Activated B cell treated with CpG ODN at 0.5 μM for 24 hours (primary cell): ENCODE measurements at regions not wholly inside any gene's neighbourhood (a gene's known extent, or its start where the extent isn't known, plus 50 kb on each side); places are given as distances from the start of the nearest gene placed in this dataset.

ENCODE experiments used
- ATAC-seq: fragments of 200-7000 bp; cut with Tn5 transposase; one replicate; pipeline ENCODE4 v1.10.0; 2021; ENCODE audit warnings: low read depth, mild to moderate bottlenecking, moderate library complexity
- CTCF ChIA-PET: fragments of 350-600 bp; sonication (Branson Sonifier 250); formaldehyde crosslinking; loops from one replicate; lab custom pipeline; 2021; ENCODE audit warnings: antibody characterized with exemption; lab: Charles Lee
- POLR2A ChIA-PET: fragments of 350-600 bp; sonication (Branson Sonifier 250); formaldehyde crosslinking; loops from one replicate; lab custom pipeline; 2021; ENCODE audit warnings: antibody characterized with exemption; lab: Charles Lee
- DNase-seq: peaks from one replicate; pipeline ENCODE4 v3.0.0; 2022
- H3K27ac Mint-ChIP-seq: one replicate; pipeline ENCODE4 v1.8.0; 2020; ENCODE audit warnings: mixed read lengths
- H3K27me3 Mint-ChIP-seq: one replicate; pipeline ENCODE4 v1.8.0; 2021; ENCODE audit warnings: mixed read lengths
- H3K36me3 Mint-ChIP-seq: one replicate; pipeline ENCODE4 v1.8.0; 2021; ENCODE audit warnings: low read depth, mixed read lengths
- H3K4me1 Mint-ChIP-seq: one replicate; pipeline ENCODE4 v1.8.0; 2021; ENCODE audit warnings: mixed read lengths
- H3K4me3 Mint-ChIP-seq: one replicate; pipeline ENCODE4 v1.8.0; 2020; ENCODE audit warnings: mild to moderate bottlenecking, mixed read lengths
- H3K9me3 Mint-ChIP-seq: one replicate; pipeline ENCODE4 v1.8.0; 2020; ENCODE audit warnings: mixed read lengths
- intact Hi-C: fragments of 100-400 bp; cut with micrococcal nuclease; formaldehyde crosslinking; loops from one replicate; pipeline ENCODE4 v1.15.1; 2024
- TF ChIP-seq, protein P1 (sequence below): fragments of 200-600 bp; IDR thresholded peaks from one replicate; pipeline ENCODE4 v1.8.0; 2022; ENCODE audit warnings: antibody characterized with exemption, mild to moderate bottlenecking

DNA sequence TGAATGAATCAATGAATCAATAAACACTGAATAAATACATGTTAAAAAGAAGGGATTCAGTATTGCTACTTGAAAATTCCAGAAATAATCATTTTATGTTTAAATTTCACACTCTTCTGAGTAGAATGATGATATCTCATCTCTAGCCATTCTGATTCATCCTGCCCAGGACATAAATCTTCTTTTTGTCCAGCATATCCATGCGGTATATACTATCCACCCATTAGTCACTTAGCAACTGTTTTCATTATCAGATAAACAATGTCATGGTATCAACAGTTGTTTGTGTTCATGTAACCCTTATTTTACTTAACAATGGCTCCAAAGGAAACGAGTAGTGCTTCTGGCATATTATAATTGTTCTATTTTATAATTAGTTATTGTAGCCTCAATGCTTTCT, 432.4 kb upstream of the SMC2 start:
- Mint-ChIP-seq H3K4me1 (no peaks in the 10 kb centered on the region), H3K36me3 (no peaks in the 10 kb centered on the region), H3K4me3 (no peak overlapping the region), H3K27ac (no peak overlapping the region), H3K9me3 (peaks cover 6% of the 10 kb centered on the region), H3K27me3 (no peaks in the 10 kb centered on the region)
- CTCF ChIA-PET, result no interaction called here
- no peak for ATAC-seq
- DNase-seq, result no peak
- TF ChIP-seq, protein P1, sequence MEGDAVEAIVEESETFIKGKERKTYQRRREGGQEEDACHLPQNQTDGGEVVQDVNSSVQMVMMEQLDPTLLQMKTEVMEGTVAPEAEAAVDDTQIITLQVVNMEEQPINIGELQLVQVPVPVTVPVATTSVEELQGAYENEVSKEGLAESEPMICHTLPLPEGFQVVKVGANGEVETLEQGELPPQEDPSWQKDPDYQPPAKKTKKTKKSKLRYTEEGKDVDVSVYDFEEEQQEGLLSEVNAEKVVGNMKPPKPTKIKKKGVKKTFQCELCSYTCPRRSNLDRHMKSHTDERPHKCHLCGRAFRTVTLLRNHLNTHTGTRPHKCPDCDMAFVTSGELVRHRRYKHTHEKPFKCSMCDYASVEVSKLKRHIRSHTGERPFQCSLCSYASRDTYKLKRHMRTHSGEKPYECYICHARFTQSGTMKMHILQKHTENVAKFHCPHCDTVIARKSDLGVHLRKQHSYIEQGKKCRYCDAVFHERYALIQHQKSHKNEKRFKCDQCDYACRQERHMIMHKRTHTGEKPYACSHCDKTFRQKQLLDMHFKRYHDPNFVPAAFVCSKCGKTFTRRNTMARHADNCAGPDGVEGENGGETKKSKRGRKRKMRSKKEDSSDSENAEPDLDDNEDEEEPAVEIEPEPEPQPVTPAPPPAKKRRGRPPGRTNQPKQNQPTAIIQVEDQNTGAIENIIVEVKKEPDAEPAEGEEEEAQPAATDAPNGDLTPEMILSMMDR, result no peak
- intact Hi-C loops, result no loop called here
- POLR2A ChIA-PET, result no interaction called here

DNA sequence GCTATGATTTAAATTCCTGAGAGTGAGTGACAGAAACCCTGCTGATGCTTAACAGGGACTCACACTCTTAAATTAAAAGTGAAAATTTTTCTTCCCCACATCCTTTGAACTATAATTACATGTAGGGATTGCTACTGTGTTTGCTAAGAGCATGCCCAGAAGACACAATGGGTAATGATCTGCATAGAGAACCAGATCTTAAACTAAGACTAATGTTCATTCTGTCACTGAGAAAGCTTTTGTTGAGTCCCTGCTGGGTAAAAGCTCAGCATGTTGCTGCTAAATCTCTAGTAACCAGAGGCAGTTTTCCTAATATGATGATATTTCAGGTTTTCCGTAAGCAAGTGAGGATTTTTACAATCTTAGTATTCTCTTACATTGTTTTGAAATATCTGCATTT, 424.8 kb upstream of the SMC2 start:
- Mint-ChIP-seq H3K27ac (no peak overlapping the region), H3K9me3 (peaks cover 3% of the 10 kb centered on the region), H3K27me3 (no peaks in the 10 kb centered on the region), H3K4me1 (no peaks in the 10 kb centered on the region), H3K4me3 (no peak overlapping the region), H3K36me3 (no peaks in the 10 kb centered on the region)
- intact Hi-C loops, result no loop called here
- DNase-seq (no peak), ATAC-seq (no peak)
- TF ChIP-seq, protein P1, result no peak
- ChIA-PET CTCF (no interaction called here), POLR2A (no interaction called here)

DNA sequence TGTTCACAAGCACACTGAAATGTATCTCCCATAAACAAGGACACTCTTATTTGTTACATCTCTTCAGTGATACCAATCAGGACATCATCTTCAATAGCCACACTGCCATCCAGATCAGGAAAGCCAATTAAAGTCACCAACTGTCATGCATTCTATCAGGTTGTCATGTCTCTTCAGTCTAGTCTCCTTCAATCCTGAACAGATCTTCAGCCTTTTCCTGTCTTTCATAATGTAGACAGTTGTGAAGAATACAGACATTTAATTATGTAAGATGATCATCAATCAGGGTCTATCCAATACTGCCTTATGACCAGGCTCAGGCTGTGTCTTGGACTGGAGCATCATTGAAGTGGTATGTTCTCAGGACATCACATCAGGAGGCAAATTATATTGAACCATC, 419.8 kb upstream of the SMC2 start:
- POLR2A ChIA-PET, result no interaction called here
- no peak overlapping the region for H3K27ac Mint-ChIP-seq
- intact Hi-C loops, result no loop called here
- H3K4me3 Mint-ChIP-seq, result no peak overlapping the region
- peaks cover 3% of the 10 kb centered on the region for H3K9me3 Mint-ChIP-seq
- TF ChIP-seq, protein P1, result no peak
- CTCF ChIA-PET, result no interaction called here
- DNase-seq, result no peak
- no peaks in the 10 kb centered on the region for H3K36me3 Mint-ChIP-seq
- ATAC-seq, result no peak
- no peaks in the 10 kb centered on the region for H3K27me3 Mint-ChIP-seq
- no peaks in the 10 kb centered on the region for H3K4me1 Mint-ChIP-seq

DNA sequence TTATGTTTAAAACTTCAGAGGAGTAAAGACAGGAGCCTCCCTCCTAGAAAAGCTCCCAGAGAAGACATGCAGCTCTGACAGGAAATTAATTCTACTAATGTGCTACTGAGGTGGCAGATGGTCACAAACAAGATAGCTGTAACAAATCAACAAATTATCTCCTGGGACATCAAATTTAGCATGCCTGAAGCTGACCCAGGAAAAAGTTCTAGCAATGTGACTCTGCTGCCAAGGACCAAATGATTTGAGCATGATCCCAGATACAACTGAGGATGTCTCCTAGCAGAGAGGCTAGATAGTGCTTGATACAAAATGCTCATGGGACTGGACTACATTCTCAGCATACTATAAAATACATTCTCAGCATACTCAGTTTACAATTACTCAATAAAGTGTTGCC, 413.5 kb upstream of the SMC2 start:
- ATAC-seq (no peak), DNase-seq (no peak)
- TF ChIP-seq, protein P1, result no peak
- no peak overlapping the region for H3K27ac Mint-ChIP-seq
- H3K4me1 Mint-ChIP-seq, result no peaks in the 10 kb centered on the region
- no peaks in the 10 kb centered on the region for H3K36me3 Mint-ChIP-seq
- ChIA-PET CTCF (no interaction called here), POLR2A (no interaction called here)
- intact Hi-C loops, result no loop called here
- no peak overlapping the region for H3K4me3 Mint-ChIP-seq
- H3K27me3 Mint-ChIP-seq, result no peaks in the 10 kb centered on the region
- H3K9me3 Mint-ChIP-seq, result no peaks in the 10 kb centered on the region

DNA sequence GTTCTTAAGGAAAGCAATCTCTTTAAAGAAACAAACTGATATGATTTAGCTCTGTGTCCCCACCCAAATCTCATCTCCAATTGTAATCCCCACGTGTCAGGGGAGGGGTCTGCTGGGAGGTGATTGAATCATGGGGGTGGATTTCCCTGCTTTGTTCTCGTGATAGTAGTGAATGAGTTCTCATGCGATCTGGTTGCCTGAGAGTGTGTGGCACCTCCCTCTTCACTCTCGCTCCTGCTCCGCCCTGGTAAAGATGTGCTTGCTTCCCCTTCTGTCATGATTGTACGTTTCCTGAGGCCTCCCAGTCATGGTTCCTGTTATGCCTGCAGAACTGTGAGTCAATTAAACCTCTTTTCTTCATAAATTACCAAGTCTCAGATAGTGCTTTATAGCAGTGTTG, 412.7 kb upstream of the SMC2 start:
- DNase-seq, result no peak
- Mint-ChIP-seq H3K9me3 (no peaks in the 10 kb centered on the region), H3K4me3 (no peak overlapping the region), H3K27ac (no peak overlapping the region), H3K4me1 (no peaks in the 10 kb centered on the region), H3K27me3 (no peaks in the 10 kb centered on the region), H3K36me3 (no peaks in the 10 kb centered on the region)
- TF ChIP-seq, protein P1, result no peak
- POLR2A ChIA-PET, result no interaction called here
- intact Hi-C loops, result no loop called here
- CTCF ChIA-PET, result no interaction called here
- ATAC-seq, result no peak
